ENCODE measurements at regions not wholly inside any gene's neighbourhood (a gene's known extent, or its start where the extent isn't known, plus 50 kb on each side); places are given as distances from the start of the nearest gene placed in this dataset.

GRCh38 chr1:188846468-188846867 is 1631.2 kb downstream of the BRINP3 start:
- no peak overlapping the region for H3K4me3 ChIP-seq (ENCODE audit: low read depth, low read length, poor library complexity, severe bottlenecking)
- no peak overlapping the region for H3K27ac ChIP-seq (ENCODE audit: low read depth, low read length, poor library complexity, severe bottlenecking)
- no peaks in the 10 kb centered on the region for H3K9me3 ChIP-seq (ENCODE audit: low read length)
- H3K4me2 ChIP-seq (ENCODE audit: low read length), result no peak overlapping the region
- POLR2A ChIA-PET, result no interaction called here
- no peaks in the 10 kb centered on the region for H4K20me1 ChIP-seq (ENCODE audit: insufficient read depth, low read length)
- H3K4me1 ChIP-seq (ENCODE audit: insufficient read depth, low read length, poor library complexity, severe bottlenecking), result no peaks in the 10 kb centered on the region
- no peaks in the 10 kb centered on the region for H3K36me3 ChIP-seq (ENCODE audit: insufficient read depth, low read length)
- CTCF ChIA-PET (ENCODE audit: unreplicated experiment), result no interaction called here
- TF ChIP-seq CTCF (conservative IDR thresholded peaks at IDR 0.05; ENCODE audit: low read length), result no peak
- TF ChIP-seq EZH2phosphoT487 (IDR thresholded peaks at IDR 0.05; ENCODE audit: borderline replicate concordance, low read depth, low read length), result no peak
- no TSS peak for BruUV-seq (replicated peaks)
- no peaks in the 10 kb centered on the region for H3K9me2 ChIP-seq (ENCODE audit: insufficient read depth, low read length)
- no peak overlapping the region for H2AFZ ChIP-seq (ENCODE audit: low read length)
- DNase-seq (ENCODE audit: low spot score), result no peak
- intact Hi-C loops (cut with micrococcal nuclease; ENCODE audit: unreplicated experiment), result no loop called here
- no peaks in the 10 kb centered on the region for H3K79me2 ChIP-seq (ENCODE audit: insufficient read depth, low read depth, low read length)

GRCh38 chr1:188857526-188858087 is 1620.1 kb downstream of the BRINP3 start:
- Histone ChIP-seq H3K27ac (ENCODE audit: low read depth, low read length, poor library complexity, severe bottlenecking) (no peak overlapping the region), H4K20me1 (ENCODE audit: insufficient read depth, low read length) (no peaks in the 10 kb centered on the region), H3K4me2 (ENCODE audit: low read length) (no peak overlapping the region), H2AFZ (ENCODE audit: low read length) (no peak overlapping the region), H3K4me3 (ENCODE audit: low read depth, low read length, poor library complexity, severe bottlenecking) (no peak overlapping the region), H3K4me1 (ENCODE audit: insufficient read depth, low read length, poor library complexity, severe bottlenecking) (no peaks in the 10 kb centered on the region), H3K36me3 (ENCODE audit: insufficient read depth, low read length) (no peaks in the 10 kb centered on the region), H3K9me2 (ENCODE audit: insufficient read depth, low read length) (no peaks in the 10 kb centered on the region), H3K9me3 (ENCODE audit: low read length) (no peaks in the 10 kb centered on the region), H3K79me2 (ENCODE audit: insufficient read depth, low read depth, low read length) (no peaks in the 10 kb centered on the region)
- ChIA-PET CTCF (ENCODE audit: unreplicated experiment) (no interaction called here), POLR2A (no interaction called here)
- TF ChIP-seq CTCF (conservative IDR thresholded peaks at IDR 0.05; ENCODE audit: low read length) (no peak), EZH2phosphoT487 (IDR thresholded peaks at IDR 0.05; ENCODE audit: borderline replicate concordance, low read depth, low read length) (no peak)
- DNase-seq (ENCODE audit: low spot score), result no peak
- intact Hi-C loops (cut with micrococcal nuclease; ENCODE audit: unreplicated experiment), result no loop called here
- BruUV-seq (replicated peaks), result no TSS peak

- Histone ChIP-seq H3K79me2 (ENCODE audit: insufficient read depth, low read depth, low read length) (no peaks in the 10 kb centered on the region), H3K4me1 (ENCODE audit: insufficient read depth, low read length, poor library complexity, severe bottlenecking) (no peaks in the 10 kb centered on the region), H3K9me3 (ENCODE audit: low read length) (no peaks in the 10 kb centered on the region), H3K9me2 (ENCODE audit: insufficient read depth, low read length) (no peaks in the 10 kb centered on the region), H3K4me3 (ENCODE audit: low read depth, low read length, poor library complexity, severe bottlenecking) (no peak overlapping the region), H3K4me2 (ENCODE audit: low read length) (no peak overlapping the region), H2AFZ (ENCODE audit: low read length) (no peak overlapping the region), H3K27ac (ENCODE audit: low read depth, low read length, poor library complexity, severe bottlenecking) (no peak overlapping the region), H3K36me3 (ENCODE audit: insufficient read depth, low read length) (no peaks in the 10 kb centered on the region), H4K20me1 (ENCODE audit: insufficient read depth, low read length) (no peaks in the 10 kb centered on the region)
- intact Hi-C loops (cut with micrococcal nuclease; ENCODE audit: unreplicated experiment), result no loop called here
- BruUV-seq (replicated peaks), result no TSS peak
- no peak for DNase-seq (ENCODE audit: low spot score)
- ChIA-PET POLR2A (no interaction called here), CTCF (ENCODE audit: unreplicated experiment) (no interaction called here)
- TF ChIP-seq CTCF (conservative IDR thresholded peaks at IDR 0.05; ENCODE audit: low read length), result no peak
- TF ChIP-seq EZH2phosphoT487 (IDR thresholded peaks at IDR 0.05; ENCODE audit: borderline replicate concordance, low read depth, low read length), result no peak
Observed at GRCh38 chr1:188867614-188868013, 1610.0 kb downstream of the BRINP3 start.

All from OCI-LY7 (cell line).